Naive B cell (primary cell): ENCODE measurements at regions not wholly inside any gene's neighbourhood (a gene's known extent, or its start where the extent isn't known, plus 50 kb on each side); places are given as distances from the start of the nearest gene placed in this dataset.

ENCODE experiments used
- ATAC-seq, 2 donors: fragments of 150-1000 bp; cut with Tn5 transposase; 2 replicates each; pipeline ENCODE4 v1.10.0; 2021; ENCODE audit warnings: low read depth in 2 of 2, mild to moderate bottlenecking in 2 of 2, moderate library complexity in 2 of 2
- DNase-seq: peaks from one replicate; pipeline ENCODE4 v3.0.0; 2022
- H3K27ac Mint-ChIP-seq, 6 donors: one replicate each; pipeline ENCODE4 v1.8.0; 2020 to 2022; ENCODE audit warnings: mild to moderate bottlenecking in 6 of 6, mixed read lengths in 6 of 6, moderate library complexity in 5 of 6, inconsistent platforms in 2 of 6
- H3K27me3 Mint-ChIP-seq, 3 donors: one replicate each; pipeline ENCODE4 v1.8.0; 2021 to 2022; ENCODE audit warnings: mixed read lengths in 3 of 3, mild to moderate bottlenecking in 1 of 3
- H3K36me3 Mint-ChIP-seq, 2 donors: one replicate each; pipeline ENCODE4 v1.8.0; 2020 to 2022; ENCODE audit warnings: mixed read lengths in 2 of 2, inconsistent platforms in 1 of 2, mild to moderate bottlenecking in 1 of 2
- H3K4me1 Mint-ChIP-seq, 3 donors: one replicate each; pipeline ENCODE4 v1.8.0; 2020 to 2022; ENCODE audit warnings: mixed read lengths in 3 of 3, inconsistent platforms in 1 of 3, mild to moderate bottlenecking in 1 of 3, moderate library complexity in 1 of 3
- H3K4me3 Mint-ChIP-seq, 8 donors: one replicate each; pipeline ENCODE4 v1.8.0; 2020 to 2022; ENCODE audit warnings: mild to moderate bottlenecking in 8 of 8, mixed read lengths in 8 of 8, moderate library complexity in 8 of 8, inconsistent platforms in 2 of 8
- H3K9me3 Mint-ChIP-seq, 7 donors: one replicate each; pipeline ENCODE4 v1.8.0; 2020 to 2022; ENCODE audit warnings: mixed read lengths in 7 of 7, mild to moderate bottlenecking in 5 of 7, inconsistent platforms in 2 of 7, moderate library complexity in 1 of 7

DNA sequence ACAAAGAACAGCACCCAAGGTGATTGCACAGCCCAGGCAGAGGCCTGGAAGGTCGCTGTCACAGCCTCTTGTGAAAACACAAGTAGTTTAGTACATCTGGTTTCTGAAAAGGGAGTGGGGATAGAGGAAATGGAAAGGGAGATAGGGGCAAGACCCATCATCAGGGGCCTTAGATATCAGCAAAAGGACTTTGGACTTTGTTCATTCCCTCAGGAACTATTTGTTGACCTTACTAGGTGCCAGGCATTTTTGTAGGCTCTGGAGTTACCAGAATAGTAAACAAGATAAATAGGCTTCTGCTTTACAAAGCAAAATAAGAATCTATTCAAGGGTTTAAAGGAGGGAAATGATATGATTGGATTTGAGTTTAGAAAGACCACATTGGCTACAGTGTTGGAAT, 199.4 kb upstream of the CDKN3 start:
- Mint-ChIP-seq H3K9me3 (peaks cover 2 to 32% (median 17%) of the 10 kb centered on the region in 7 donors), H3K27ac (no peak overlapping the region), H3K4me3 (no peak overlapping the region), H3K27me3 (no peaks in the 10 kb centered on the region), H3K4me1 (no peaks in the 10 kb centered on the region), H3K36me3 (no peaks in the 10 kb centered on the region)
- DNase-seq (no peak), ATAC-seq (no peak)

DNA sequence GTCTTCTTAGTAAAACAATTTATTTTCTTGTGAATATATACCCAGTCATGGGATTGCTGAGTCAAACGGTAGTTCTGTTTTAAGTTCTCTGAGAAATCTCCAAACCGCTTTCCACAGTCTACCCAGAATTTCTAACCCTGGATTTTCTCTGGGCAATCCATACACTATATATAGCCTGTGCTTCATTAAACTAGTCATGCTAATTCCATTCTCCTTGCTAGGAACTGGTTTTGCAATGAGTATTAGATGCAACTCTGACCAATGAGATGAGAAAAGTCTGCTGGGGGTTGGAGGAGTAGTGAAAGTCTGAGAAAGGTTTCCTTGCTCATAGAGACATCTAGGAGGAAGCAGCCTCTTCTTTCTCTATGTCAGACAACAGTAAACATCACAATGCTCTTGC, 196.1 kb upstream of the CDKN3 start:
- DNase-seq = no peak
- no peak overlapping the region for H3K4me3 Mint-ChIP-seq
- H3K27ac Mint-ChIP-seq = no peak overlapping the region
- no peak for ATAC-seq
- peaks cover 2 to 39% (median 17%) of the 10 kb centered on the region in 7 donors for H3K9me3 Mint-ChIP-seq
- no peaks in the 10 kb centered on the region for H3K36me3 Mint-ChIP-seq
- H3K27me3 Mint-ChIP-seq = peaks cover 0 to 6% (median 5%) of the 10 kb centered on the region in 3 donors
- no peaks in the 10 kb centered on the region for H3K4me1 Mint-ChIP-seq

DNA sequence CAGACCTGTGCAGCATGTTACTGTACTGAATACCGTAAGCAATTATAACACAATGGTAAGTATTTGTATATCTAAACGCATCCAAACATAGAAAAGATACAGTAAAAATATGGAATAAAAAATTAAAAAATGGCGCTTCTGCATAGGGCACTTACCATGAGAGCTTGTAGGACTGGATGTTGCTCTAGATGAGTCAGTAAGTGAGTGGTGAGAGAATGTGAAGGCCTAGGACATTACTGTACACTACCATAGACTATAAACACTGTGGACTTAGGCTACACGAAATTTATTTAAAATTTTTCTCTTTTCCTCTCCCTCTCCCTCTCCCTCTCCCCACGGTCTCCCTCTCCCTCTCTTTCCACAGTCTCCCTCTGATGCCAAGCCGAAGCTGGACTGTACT, 194.5 kb upstream of the CDKN3 start:
- ATAC-seq (no peak), DNase-seq (no peak)
- Mint-ChIP-seq H3K4me3 (no peak overlapping the region), H3K36me3 (no peaks in the 10 kb centered on the region), H3K27ac (no peak overlapping the region), H3K4me1 (no peaks in the 10 kb centered on the region), H3K27me3 (peaks cover 11 to 12% (median 11%) of the 10 kb centered on the region in 3 donors), H3K9me3 (peaks cover 2 to 36% (median 15%) of the 10 kb centered on the region in 7 donors)

DNA sequence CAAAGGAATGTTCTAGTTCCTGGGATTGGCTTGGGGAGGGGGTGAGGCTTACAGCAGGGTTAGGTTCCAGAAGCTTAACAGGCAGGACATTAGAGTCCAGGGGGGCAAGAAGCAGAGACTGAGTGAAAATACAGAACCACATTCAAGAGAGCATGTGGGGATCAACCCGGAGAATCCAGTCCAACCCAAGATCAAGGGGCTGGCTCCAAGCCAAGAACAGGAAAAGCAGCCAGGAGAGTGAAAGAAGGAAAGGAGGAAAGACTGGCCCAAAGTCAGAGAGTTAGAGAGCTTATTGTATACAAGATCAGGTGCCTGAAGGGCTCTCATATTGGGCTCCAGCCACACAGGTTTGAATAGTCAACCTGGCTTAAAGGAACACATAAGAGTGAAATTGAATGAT, 190.3 kb upstream of the CDKN3 start:
- ATAC-seq = no peak
- H3K27ac Mint-ChIP-seq = peak overlapping the region in 1 of 6 donors; percentile 1
- peaks cover 0 to 7% (median 0%) of the 10 kb centered on the region in 7 donors for H3K9me3 Mint-ChIP-seq
- H3K27me3 Mint-ChIP-seq = peaks cover 25 to 31% (median 27%) of the 10 kb centered on the region in 3 donors
- H3K4me1 Mint-ChIP-seq = no peaks in the 10 kb centered on the region
- H3K4me3 Mint-ChIP-seq = no peak overlapping the region
- no peaks in the 10 kb centered on the region for H3K36me3 Mint-ChIP-seq
- no peak for DNase-seq

DNA sequence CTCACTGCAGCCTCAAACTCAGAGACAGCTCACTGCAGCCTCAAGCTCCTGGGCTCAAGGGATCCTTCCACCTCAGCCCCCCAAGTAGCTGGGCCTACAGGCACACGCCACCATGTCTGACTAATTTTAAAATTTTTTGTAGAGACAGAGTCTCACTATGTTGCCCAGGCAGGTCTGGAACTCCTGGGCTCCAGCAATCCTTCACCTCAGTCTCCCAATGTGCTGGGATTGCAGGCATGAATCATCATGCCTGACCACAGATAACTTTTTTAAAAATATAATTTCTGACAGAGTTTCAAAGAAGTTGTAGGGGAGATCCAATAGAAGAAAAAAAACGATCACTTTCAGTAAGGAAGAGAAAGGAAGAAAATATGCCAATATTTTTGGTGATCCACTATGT, 189.7 kb upstream of the CDKN3 start:
- Mint-ChIP-seq H3K4me1 (no peaks in the 10 kb centered on the region), H3K4me3 (no peak overlapping the region), H3K27ac (no peak overlapping the region), H3K36me3 (no peaks in the 10 kb centered on the region), H3K27me3 (peaks cover 25 to 35% (median 33%) of the 10 kb centered on the region in 3 donors), H3K9me3 (peaks cover 0 to 7% (median 0%) of the 10 kb centered on the region in 7 donors)
- no peak for DNase-seq
- ATAC-seq = no peak

DNA sequence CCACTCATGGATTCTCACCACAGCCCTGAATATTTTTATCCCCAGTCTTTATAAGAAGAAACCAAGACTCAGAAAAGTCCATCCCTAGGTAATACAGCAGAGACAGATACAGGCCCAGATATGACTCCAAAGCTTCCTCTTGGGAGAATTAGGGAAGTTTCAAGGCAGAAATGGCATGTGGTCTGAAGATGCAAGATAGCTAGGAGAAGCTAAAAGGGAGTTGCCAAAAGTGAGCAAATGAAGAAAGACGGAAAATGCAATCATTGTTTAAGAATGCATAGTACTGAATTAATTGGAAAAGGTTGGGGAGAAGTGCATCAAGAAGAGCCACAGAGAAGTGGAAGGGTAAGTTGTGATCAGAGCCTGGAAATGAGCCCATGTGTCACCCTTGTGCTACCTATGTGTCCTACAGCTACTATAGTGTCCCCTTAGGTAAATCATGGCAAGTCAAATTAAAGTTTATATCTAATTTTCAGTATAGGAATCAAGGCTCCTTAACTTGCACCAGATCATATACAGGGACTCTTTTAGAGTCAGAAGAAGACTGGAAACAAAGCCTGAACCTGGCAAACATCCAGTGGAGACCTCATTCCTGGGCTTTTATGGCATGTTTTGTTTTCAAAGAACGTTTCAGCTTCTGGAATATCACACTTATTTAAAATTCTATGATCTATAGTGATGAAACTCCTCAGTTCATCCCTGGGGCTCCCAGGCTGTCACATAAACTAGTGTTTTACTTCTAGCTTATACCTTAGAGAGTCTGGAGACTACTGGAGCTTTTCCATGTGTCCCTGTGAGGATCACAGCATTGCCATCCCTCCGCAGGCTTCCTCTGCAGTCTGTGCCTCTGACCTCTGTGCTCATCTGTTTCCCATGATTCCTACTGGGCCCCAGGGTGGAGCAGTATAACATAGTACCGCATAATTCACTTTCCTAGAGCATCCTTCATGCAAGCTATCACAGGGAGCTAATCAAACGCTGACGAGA, 189.0 kb upstream of the CDKN3 start:
- no peak overlapping the region for H3K4me3 Mint-ChIP-seq
- no peak for ATAC-seq

DNA sequence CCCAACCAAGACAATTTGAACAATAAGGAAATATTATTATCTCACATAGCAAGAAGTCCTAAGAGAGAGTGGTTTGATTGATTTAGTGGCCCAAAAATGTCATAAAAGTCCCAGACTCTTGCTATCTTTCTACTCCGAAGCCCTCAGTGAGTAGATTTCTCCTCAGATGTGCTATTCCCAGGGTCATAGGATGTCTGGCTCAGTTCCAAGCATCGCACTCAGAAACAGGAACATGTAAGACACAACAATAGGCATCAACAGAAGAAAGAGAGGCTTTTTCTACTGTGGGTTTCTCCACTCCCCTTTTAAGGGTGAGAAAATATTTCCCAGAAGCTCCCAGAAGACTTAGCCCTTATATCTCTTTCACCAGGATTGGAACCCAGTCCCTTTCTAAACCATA, 188.1 kb upstream of the CDKN3 start:
- no peak for DNase-seq
- Mint-ChIP-seq H3K27me3 (peaks cover 25 to 42% (median 33%) of the 10 kb centered on the region in 3 donors), H3K4me1 (no peaks in the 10 kb centered on the region), H3K27ac (no peak overlapping the region), H3K36me3 (no peaks in the 10 kb centered on the region), H3K4me3 (no peak overlapping the region), H3K9me3 (peaks cover 0 to 7% (median 0%) of the 10 kb centered on the region in 7 donors)
- ATAC-seq = no peak

More for the DNA sequence above, 189.0 kb upstream of the CDKN3 start:
- H3K9me3 Mint-ChIP-seq = peaks cover 0 to 7% (median 0%) of the 10 kb centered on the region in 7 donors
- H3K36me3 Mint-ChIP-seq = no peaks in the 10 kb centered on the region
- H3K27me3 Mint-ChIP-seq = peaks cover 25 to 41% (median 33%) of the 10 kb centered on the region in 3 donors
- no peak overlapping the region for H3K27ac Mint-ChIP-seq
- no peak for DNase-seq
- H3K4me1 Mint-ChIP-seq = no peaks in the 10 kb centered on the region

DNA sequence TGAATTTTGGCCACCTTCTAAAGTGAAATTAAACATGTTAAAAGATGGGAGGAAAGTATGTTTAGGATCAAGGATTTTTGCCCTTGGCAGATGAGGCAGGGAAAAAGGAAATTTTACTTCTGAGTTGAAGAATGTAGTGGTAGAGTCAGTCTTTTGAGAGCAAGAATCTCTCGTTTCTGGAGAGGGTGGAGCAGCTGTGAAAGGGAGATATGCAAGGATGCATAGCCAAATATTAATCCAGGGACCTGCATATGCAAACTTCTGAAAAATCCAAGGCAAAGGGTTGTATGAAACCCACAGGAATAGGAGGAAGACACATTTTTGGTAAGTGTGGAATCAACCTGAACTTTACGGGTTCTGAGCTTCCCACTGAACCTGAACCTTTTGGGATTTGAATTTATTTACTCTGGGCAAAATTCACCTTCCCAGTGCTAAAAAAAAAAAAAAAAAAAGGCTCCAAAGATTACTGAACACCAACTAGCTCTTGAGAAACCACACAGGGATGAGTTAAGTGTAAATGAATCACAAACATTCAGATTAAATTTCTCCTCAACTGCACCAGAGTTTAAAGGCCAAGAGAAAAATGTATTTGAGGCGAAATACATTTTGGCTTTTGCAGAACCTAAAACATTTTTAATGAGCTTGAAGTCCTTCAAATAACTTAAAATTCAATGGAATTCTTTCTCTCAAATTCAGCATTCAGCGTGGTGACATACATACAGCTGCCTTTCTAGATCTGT, 187.1 kb upstream of the CDKN3 start:
- Mint-ChIP-seq H3K36me3 (no peaks in the 10 kb centered on the region), H3K27me3 (peaks cover 25 to 42% (median 33%) of the 10 kb centered on the region in 3 donors), H3K4me3 (no peak overlapping the region), H3K9me3 (peaks cover 0 to 7% (median 0%) of the 10 kb centered on the region in 7 donors), H3K27ac (no peak overlapping the region), H3K4me1 (no peaks in the 10 kb centered on the region)
- DNase-seq (no peak), ATAC-seq (no peak)

DNA sequence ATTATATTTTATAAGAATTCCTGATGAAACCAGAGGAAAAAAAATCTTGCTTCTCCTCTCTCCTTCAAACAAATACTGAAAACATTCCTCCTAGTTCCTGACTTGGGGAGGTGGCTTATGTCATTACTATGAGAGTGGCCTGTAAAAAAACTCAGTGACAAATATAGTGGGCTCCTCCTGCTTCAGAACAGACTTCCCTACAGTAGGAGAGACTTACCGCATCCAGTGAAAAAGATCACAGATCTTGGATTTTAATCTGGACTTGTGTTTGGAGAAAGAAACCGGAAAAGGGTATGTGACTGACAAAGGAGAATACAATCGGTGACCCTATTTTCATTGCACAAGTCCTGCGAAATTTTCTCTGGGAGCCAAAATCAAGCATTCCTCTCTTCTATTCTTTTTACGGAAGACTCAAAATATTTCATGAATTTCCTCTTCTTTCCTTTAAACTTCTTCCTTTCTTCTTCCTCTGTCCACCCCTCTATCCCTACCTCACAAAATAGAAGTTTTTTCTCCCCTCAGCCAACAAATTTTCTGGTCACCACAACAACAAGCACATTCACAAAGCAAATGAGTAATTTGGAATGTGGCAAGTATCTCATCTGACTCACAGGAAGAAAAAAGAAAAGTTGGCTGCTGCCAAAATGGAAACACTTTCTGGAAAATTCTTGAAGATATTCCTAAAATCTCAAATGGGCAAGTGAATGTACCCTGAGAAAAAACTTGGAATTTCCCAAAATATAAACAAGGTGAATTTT, 185.1 kb upstream of the CDKN3 start:
- peaks cover 0 to 6% (median under 1%) of the 10 kb centered on the region in 7 donors for H3K9me3 Mint-ChIP-seq
- H3K4me3 Mint-ChIP-seq = no peak overlapping the region
- no peak for DNase-seq
- H3K27me3 Mint-ChIP-seq = peaks cover 18 to 39% (median 29%) of the 10 kb centered on the region in 3 donors
- H3K4me1 Mint-ChIP-seq = no peaks in the 10 kb centered on the region
- H3K36me3 Mint-ChIP-seq = no peaks in the 10 kb centered on the region
- no peak for ATAC-seq
- no peak overlapping the region for H3K27ac Mint-ChIP-seq

DNA sequence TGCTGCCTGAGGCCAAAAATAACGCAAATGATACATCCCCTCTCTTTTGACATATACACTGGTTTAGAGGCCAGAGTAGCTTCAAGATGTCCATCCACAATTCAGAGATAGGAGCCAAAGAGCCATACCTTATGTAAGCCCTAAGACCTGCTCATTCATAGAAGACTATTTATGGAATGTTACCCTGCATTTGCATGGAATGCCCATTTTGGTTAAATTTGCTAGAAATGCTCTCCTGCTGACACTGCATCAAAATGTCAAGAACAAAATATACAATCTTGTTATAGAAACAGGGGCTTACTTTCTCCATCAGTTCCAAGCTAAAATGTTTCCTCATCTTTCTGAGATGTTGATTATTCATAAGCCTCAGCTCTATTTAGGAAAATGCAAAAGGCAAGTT, 183.3 kb upstream of the CDKN3 start:
- no peak overlapping the region for H3K27ac Mint-ChIP-seq
- no peaks in the 10 kb centered on the region for H3K4me1 Mint-ChIP-seq
- ATAC-seq (no peak), DNase-seq (no peak)
- H3K36me3 Mint-ChIP-seq = no peaks in the 10 kb centered on the region
- H3K9me3 Mint-ChIP-seq = peaks cover 0 to 9% (median 2%) of the 10 kb centered on the region in 7 donors
- H3K4me3 Mint-ChIP-seq = no peak overlapping the region
- peaks cover 11 to 52% (median 41%) of the 10 kb centered on the region in 3 donors for H3K27me3 Mint-ChIP-seq

DNA sequence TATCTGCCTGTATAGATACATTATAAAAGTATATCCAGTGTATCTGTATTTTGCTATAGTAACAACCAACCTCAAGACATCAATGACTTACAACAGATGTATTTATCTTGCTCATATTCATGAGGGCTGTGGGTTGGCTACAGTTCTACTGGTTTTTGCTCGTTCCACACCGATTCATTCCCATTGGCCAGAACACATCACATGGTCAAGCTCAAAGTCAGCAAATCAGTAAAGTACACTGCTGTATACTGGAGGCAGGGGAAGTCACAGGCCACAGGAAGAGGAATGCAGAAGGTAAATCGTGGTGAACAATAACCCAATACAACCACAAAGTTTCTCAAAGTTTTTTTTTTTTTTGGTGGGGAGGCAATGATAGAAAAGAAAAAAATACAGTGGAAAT, 180.0 kb upstream of the CDKN3 start:
- DNase-seq (no peak), ATAC-seq (no peak)
- peaks cover 26 to 59% (median 53%) of the 10 kb centered on the region in 3 donors for H3K27me3 Mint-ChIP-seq
- no peak overlapping the region for H3K27ac Mint-ChIP-seq
- H3K36me3 Mint-ChIP-seq = no peaks in the 10 kb centered on the region
- no peak overlapping the region for H3K4me3 Mint-ChIP-seq
- peaks cover 0 to 9% (median 1%) of the 10 kb centered on the region in 7 donors for H3K9me3 Mint-ChIP-seq
- H3K4me1 Mint-ChIP-seq = peaks cover 4 to 18% (median 13%) of the 10 kb centered on the region in 3 donors

DNA sequence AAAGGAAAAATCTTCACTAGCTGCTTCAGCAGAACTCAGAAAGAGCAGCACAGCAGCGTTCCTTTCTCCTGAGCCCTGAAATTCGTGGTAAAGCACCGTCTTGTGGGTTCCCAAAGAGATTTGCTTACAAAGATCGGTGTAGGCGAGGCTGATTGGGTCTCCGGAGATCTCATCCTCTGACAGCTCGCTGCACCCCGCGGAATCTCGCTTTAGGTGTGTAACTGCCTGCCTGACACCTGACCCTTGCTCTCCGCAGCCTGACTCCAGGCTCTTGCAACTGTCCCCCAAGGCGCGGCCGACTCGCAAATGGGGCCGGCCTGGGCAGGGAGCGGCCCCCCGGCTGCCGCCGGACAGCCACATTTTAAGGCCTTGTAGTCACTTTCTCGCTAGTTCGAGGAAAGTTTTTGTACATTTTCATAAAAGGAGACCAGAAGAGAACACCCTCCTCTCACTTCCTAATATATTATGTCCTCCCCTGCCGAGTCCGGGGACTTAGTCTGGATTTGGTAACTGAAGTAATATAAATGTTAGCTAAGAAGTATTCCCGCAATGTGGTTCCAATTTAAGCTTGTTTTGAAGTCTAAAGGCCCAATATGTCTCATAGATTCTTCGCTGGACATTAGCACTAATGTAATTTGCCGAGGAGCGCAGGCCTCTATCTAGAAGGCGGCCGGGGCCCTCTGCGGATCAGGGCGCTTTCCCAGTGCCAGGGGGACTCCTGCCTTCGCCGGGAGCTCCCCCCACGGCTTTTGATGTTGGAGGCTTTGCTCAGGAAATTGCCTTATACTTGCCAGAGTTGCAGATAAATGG, 177.3 kb upstream of the CDKN3 start:
- peaks cover 50 to 71% (median 65%) of the 10 kb centered on the region in 3 donors for H3K27me3 Mint-ChIP-seq
- no peak overlapping the region for H3K27ac Mint-ChIP-seq
- no peak for DNase-seq
- H3K36me3 Mint-ChIP-seq = no peaks in the 10 kb centered on the region
- H3K9me3 Mint-ChIP-seq = peaks cover 0 to 4% (median 0%) of the 10 kb centered on the region in 7 donors
- peaks cover 4 to 18% (median 13%) of the 10 kb centered on the region in 3 donors for H3K4me1 Mint-ChIP-seq
- peak overlapping the region in 6 of 8 donors; percentile 36 to 86 (median 74) for H3K4me3 Mint-ChIP-seq
- ATAC-seq = no peak
